Stomach (tissue), 8 donors: ENCODE measurements at regions not wholly inside any gene's neighbourhood (a gene's known extent, or its start where the extent isn't known, plus 50 kb on each side); places are given as distances from the start of the nearest gene placed in this dataset.

Experiments
- DNase-seq, 2 donors: peaks; one replicate each; pipeline versions ENCODE4 v3.0.0 to v3.0.0-alpha.2; 2013 to 2019
- H3K27ac ChIP-seq, 5 donors: fragments of 200-600 bp in 4 of 5; sonication (generic) in 4 of 5; one replicate each; pipeline ENCODE4 v1.5.1; 2013 to 2019; ENCODE audit warnings: mild to moderate bottlenecking in 1 of 5, moderate library complexity in 1 of 5
- H3K27me3 ChIP-seq, 3 donors: fragments of 200-600 bp; sonication (generic); one replicate each; pipeline ENCODE4 v1.5.1; 2017 to 2019; ENCODE audit warnings: mixed run types in 1 of 3
- H3K36me3 ChIP-seq, 4 donors: fragments of 200-600 bp; sonication (generic); 1 replicate in 3 of 4; 2 replicates in 1 of 4; pipeline ENCODE4 v1.5.1; 2016 to 2019
- H3K4me1 ChIP-seq, 4 donors: fragments of 200-600 bp; sonication (generic); one replicate each; pipeline ENCODE4 v1.5.1; 2016 to 2019
- H3K4me3 ChIP-seq, 4 donors: fragments of 200-600 bp; sonication (generic) in 3 of 4; one replicate each; pipeline ENCODE4 v1.5.1; 2016 to 2019; ENCODE audit warnings: mild to moderate bottlenecking in 1 of 4
- H3K9me3 ChIP-seq, 4 donors: fragments of 200-600 bp; sonication (generic); one replicate each; pipeline ENCODE4 v1.5.1; 2016 to 2019
- EP300 ChIP-seq: sonication (generic); formaldehyde crosslinking; IDR thresholded peaks from one replicate; pipeline ENCODE4 v1.6.1; 2017; ENCODE audit warnings: antibody characterized with exemption
- POLR2A ChIP-seq, 4 donors: fragments of 450-650 bp; IDR thresholded peaks; one replicate each; pipeline ENCODE4 v1.6.1; 2016; ENCODE audit warnings: antibody characterized with exemption in 4 of 4, control low read depth in 2 of 4, mild to moderate bottlenecking in 1 of 4, moderate library complexity in 1 of 4
- POLR2AphosphoS5 ChIP-seq, 3 donors: sonication (generic); formaldehyde crosslinking; IDR thresholded peaks; one replicate each; pipeline ENCODE4 v1.6.1; 2016; ENCODE audit warnings: antibody characterized with exemption in 3 of 3
- WGBS, 5 donors: extraction: QIAGEN DNeasy Blood & Tissue Kit in 3 of 5; methylation state at CpG; one replicate each; pipeline versions ENCODE4 v1.1.5 to v1.1.7; 2013 to 2018; 5-methylcytosine and 5-hydroxymethylcytosine counted together
- intact Hi-C: fragments of 100-400 bp; cut with DNase I; formaldehyde crosslinking; loops from one replicate; pipeline ENCODE4 v1.15.1; 2023; ENCODE audit warnings: low total_unique reads
- TF ChIP-seq, protein P1 (sequence below), 7 experiments: fragments of 450-650 bp in 4 of 7; fragments of 200-600 bp in 3 of 7; sonication (generic) in 3 of 7; IDR thresholded peaks; one replicate each; pipeline ENCODE4 v1.5.1; 2016 to 2019; ENCODE audit warnings: antibody characterized with exemption in 7 of 7, control low read depth in 2 of 7, mild to moderate bottlenecking in 1 of 7
- donor health status: healthy with polysubstance abuse.
- donor health status: Bipolar disorder and iron deficiency.
- donor health status: healthy.

DNA sequence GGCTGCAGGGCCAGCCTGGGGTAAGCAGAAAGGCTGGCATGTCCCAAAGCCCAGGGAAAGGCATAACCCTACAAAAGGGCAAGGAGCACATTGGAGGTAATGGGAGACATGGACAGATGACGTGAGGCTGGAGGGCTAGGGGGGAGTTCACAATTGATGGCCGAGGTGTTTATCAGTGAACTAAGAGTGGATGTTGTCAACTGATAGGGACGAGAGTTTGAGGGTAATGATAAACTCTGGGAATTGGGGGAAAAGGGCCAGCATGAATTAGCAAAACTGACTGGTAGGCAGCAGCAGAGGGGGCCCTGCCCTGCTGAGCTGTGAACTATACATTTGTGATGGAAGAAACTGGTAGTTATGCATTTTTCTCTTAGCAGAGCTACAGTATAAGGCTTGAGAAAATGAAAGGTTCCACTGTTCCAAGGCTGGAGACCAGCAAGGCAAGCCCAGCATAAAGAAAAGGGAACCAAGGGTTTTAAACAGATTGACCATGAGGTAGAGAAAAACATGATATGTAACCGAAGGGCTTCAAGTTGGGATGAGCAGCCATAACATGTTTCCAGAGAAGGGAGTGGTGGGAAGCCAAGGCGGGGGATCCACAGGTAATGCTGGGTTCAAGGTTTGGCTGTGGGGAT lies 98.1 kb upstream of the MLN start:
- no peak for DNase-seq
- TF ChIP-seq, protein P1, sequence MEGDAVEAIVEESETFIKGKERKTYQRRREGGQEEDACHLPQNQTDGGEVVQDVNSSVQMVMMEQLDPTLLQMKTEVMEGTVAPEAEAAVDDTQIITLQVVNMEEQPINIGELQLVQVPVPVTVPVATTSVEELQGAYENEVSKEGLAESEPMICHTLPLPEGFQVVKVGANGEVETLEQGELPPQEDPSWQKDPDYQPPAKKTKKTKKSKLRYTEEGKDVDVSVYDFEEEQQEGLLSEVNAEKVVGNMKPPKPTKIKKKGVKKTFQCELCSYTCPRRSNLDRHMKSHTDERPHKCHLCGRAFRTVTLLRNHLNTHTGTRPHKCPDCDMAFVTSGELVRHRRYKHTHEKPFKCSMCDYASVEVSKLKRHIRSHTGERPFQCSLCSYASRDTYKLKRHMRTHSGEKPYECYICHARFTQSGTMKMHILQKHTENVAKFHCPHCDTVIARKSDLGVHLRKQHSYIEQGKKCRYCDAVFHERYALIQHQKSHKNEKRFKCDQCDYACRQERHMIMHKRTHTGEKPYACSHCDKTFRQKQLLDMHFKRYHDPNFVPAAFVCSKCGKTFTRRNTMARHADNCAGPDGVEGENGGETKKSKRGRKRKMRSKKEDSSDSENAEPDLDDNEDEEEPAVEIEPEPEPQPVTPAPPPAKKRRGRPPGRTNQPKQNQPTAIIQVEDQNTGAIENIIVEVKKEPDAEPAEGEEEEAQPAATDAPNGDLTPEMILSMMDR (IDR thresholded peaks at IDR 0.05) = no peak
- TF ChIP-seq POLR2A (IDR thresholded peaks at IDR 0.05) (no peak), EP300 (no peak), POLR2AphosphoS5 (IDR thresholded peaks at IDR 0.05) (no peak)
- intact Hi-C loops = no loop called here
- peaks cover 0 to 7% (median 4%) of the 10 kb centered on the region in 4 donors for H3K4me1 ChIP-seq
- 62 to 74% (median 70%) methylated on average over 5 of the region's 5 CpGs for WGBS, 5 donors
- no peak overlapping the region for H3K4me3 ChIP-seq
- no peaks in the 10 kb centered on the region for H3K9me3 ChIP-seq
- H3K27me3 ChIP-seq = peaks cover 0 to 29% (median 0%) of the 10 kb centered on the region in 3 donors
- H3K27ac ChIP-seq = no peak overlapping the region
- no peaks in the 10 kb centered on the region for H3K36me3 ChIP-seq

DNA sequence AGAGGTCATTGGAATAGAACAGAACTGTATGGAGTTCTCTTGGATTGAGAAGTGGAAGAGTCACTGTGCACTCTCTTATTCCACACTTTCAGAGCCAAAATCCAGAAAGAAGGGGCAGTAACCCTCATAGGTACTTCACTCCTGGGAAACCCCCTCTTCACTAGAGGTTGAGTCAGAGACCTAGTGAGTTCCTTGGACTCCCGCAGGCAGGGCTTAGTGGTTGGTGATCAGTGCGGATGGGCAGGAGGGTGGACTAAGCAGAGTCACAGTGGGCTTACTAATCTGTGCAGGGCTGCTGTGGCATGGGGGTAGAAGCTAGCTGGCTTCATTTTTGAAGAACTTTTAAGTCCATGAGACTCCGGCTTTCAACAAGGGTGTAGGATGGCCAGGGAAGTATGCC lies 95.0 kb upstream of the MLN start:
- TF ChIP-seq POLR2A (IDR thresholded peaks at IDR 0.05) (no peak), POLR2AphosphoS5 (IDR thresholded peaks at IDR 0.05) (no peak), EP300 (no peak)
- TF ChIP-seq, protein P1 (IDR thresholded peaks at IDR 0.05) = no peak
- Histone ChIP-seq H3K27ac (no peak overlapping the region), H3K9me3 (no peaks in the 10 kb centered on the region), H3K27me3 (peaks cover 0 to 19% (median 0%) of the 10 kb centered on the region in 3 donors), H3K4me1 (peaks cover 0 to 27% (median 2%) of the 10 kb centered on the region in 4 donors), H3K4me3 (no peak overlapping the region), H3K36me3 (no peaks in the 10 kb centered on the region)
- intact Hi-C loops = no loop called here
- no peak for DNase-seq
- WGBS, 5 donors = 56 to 64% (median 63%) methylated on average over 3 of the region's 3 CpGs

DNA sequence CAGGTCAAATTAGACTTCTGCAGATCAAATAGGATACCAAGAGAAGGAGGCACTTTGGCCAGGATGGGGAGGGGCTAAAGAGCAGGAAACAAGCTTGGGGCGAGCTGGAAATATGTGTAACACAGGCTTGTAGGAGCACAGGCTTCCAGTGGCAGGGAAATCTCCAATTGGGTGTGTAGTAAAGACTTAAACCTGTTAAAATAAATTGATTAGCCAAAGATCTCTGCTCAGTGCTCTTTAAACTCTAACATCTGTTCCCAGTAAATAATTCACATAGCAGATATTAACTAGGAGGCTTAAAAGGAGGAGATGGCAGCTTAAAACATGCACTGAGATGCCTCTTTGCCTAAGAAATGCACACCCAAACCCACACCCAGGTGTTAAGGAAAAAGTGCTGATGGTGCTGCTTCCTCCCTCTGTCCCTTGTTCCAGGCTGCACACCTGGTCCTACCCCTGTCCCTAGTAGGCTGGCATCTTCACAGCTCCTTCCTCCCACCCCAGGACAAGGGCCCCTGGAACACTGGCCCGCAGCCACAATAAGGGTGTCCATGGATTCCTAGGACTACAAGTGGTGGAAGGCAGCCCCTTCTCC lies 93.5 kb upstream of the MLN start:
- DNase-seq = peak in 1 of 2 donors; percentile 26
- TF ChIP-seq, protein P1 (IDR thresholded peaks at IDR 0.05) = no peak
- TF ChIP-seq POLR2AphosphoS5 (IDR thresholded peaks at IDR 0.05) = no peak
- TF ChIP-seq EP300 = no peak
- H3K4me1 ChIP-seq = peaks cover 0 to 27% (median 2%) of the 10 kb centered on the region in 4 donors
- intact Hi-C loops = no loop called here
- H3K9me3 ChIP-seq = no peaks in the 10 kb centered on the region
- no peak overlapping the region for H3K27ac ChIP-seq
- no peaks in the 10 kb centered on the region for H3K36me3 ChIP-seq
- peaks cover 0 to 24% (median 4%) of the 10 kb centered on the region in 3 donors for H3K27me3 ChIP-seq
- no peak overlapping the region for H3K4me3 ChIP-seq
- WGBS, 5 donors = 53 to 69% (median 59%) methylated on average over 2 of the region's 2 CpGs

DNA sequence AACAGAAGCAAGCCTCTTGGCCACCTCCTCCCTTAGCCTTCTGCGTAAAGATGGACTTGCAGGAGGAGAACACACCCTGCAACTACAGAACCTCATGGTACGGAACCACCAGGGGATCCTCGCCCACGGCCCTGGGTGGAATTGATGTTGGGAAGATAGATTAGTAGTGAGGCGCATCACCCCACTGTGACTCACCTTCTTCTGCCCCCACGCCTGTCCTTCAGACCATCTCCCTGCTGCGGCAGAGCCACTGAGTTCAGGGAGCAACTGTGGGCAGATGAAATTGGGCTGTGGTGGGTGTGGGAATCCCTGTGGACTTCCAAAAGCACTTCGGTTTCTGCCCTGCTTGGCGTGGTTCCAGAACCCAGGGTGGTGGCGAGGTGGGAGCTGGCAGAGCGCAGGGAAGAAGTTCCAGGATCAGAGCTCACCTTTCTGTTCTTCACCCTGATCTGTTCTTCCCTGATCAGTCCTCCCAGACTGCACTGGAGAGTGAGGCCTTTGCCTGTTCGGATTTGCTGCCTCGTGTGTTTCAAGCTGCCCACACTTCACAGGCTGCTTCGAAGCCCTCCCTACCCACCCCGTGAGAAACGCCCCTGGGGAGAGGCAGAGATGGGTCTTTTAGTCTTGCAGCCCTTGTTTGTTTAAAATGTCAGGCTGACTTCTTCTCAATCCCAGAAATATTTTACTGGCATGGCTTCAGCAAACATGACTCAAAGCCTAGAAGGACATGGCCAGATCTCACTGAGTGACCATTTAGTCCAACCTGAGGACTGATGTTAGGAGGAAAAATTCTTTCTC lies 92.8 kb upstream of the MLN start:
- H3K36me3 ChIP-seq = no peaks in the 10 kb centered on the region
- no peak overlapping the region for H3K4me3 ChIP-seq
- peaks cover 0 to 27% (median 2%) of the 10 kb centered on the region in 4 donors for H3K4me1 ChIP-seq
- H3K27ac ChIP-seq = no peak overlapping the region
- no peak for TF ChIP-seq POLR2A (IDR thresholded peaks at IDR 0.05)
- TF ChIP-seq, protein P1 (IDR thresholded peaks at IDR 0.05) = no peak
- no peak for TF ChIP-seq POLR2AphosphoS5 (IDR thresholded peaks at IDR 0.05)
- no peak for TF ChIP-seq EP300
- H3K27me3 ChIP-seq = peaks cover 0 to 18% (median 4%) of the 10 kb centered on the region in 3 donors
- no peak for DNase-seq
- WGBS, 5 donors = 55 to 65% (median 60%) methylated on average over 16 of the region's 16 CpGs
- no peaks in the 10 kb centered on the region for H3K9me3 ChIP-seq
- intact Hi-C loops = no loop called here
